NCI-H146 treated with DMSO at 0.1 percent for 48 hours (cell line): ENCODE measurements at regions not wholly inside any gene's neighbourhood (a gene's known extent, or its start where the extent isn't known, plus 50 kb on each side); places are given as distances from the start of the nearest gene placed in this dataset.
A peak's percentile ranks its signal among the peaks of the same experiment; 100 is the strongest.

Source experiments
- DNase-seq: peaks from one replicate; lab custom pipeline; 2025; ENCODE audit not compliant: unreplicated experiment; lab: John Stamatoyannopoulos, UW

DNA sequence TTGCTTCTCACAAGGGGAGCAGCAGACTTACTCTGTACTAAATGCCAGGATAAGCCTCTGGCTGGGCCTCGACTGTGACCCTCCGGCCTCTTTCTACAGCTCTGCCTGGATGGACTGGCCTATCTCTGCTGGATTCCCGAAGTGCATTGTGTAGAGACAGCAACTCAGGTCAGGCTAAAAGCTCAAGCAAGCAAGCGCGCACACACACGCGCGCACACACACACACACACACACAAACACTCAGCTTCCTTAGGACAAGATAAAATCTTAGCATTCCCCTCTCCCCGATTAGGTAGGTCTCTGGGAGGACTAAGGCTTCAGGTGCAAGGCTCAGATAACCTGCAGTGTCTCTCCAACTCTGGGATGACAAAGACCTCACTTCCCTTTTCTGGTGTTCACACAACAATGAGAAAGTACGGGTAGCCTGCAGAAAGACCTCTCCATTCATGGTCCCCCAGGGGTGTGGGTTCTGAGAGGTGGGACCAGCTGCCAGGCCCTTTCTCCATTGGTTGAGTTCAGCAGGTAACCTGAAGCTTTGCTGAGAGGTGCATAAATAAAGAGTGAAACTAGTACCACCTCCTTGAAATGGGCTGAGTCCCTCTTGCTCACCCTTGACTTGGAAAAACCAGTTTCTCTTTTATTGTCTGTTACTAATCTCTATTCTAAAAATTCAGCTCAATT lies 155.1 kb upstream of the CAMK1G start:
- DNase-seq, result no peak

DNA sequence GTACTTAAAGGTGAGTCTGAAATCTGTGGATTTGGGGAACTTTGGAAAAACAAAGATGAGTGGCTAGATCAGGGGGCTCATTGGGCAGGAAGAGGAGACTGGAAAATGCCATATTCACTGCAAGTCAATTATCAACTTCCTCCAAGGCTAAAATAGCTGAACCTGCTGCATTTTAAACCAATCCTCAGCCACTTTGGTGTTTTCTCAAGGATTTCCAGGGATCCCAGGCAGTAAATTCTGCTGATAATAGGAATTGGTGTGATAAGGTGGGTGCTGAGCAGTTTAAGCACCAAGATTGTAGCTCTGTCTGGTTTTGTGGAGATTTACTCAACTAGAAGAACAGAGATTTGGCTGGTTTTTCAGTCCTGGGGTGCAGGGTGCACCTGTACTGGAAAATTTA lies 153.9 kb upstream of the CAMK1G start:
- DNase-seq, result no peak

DNA sequence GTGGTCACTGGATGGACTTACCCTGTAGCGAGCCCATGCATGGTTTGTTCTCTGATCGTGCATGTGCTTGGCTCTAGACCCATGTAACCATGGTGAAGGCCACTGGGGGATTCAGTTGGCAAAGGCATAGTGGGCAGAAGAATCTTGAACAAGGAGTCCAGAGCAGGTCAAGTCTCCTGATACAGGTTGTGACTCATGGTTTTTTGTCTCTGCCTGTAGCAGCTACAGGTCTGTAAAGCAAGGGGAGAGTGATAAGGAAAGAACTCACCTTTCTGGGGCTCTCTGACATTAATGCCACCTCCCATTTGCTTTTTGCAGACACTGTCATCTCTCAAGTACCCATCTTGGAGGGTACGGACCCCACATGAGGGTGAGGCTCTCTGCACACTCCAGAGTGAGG lies 153.4 kb upstream of the CAMK1G start:
- DNase-seq, result no peak

DNA sequence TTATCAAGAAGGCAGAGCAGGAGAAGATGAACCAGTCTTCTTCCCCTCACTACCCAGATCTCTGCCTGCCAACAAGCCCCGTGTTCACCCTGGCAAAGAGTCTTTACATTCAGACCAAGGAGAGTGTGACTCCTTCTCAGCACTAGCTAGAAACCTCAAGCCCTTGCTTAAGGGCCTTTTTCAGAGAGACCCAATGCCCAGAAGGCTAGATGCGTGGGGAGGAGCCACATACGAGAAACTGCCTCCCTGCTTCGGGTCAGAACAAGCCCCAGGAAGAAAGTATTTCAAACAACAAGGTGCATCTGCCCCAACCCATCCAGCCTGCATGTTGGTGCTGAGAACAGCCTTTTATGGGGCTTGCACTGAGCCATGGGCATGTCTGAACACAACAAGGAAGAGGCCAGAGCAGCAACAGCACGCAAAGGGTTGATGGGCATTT lies 152.7 kb upstream of the CAMK1G start:
- no peak for DNase-seq

DNA sequence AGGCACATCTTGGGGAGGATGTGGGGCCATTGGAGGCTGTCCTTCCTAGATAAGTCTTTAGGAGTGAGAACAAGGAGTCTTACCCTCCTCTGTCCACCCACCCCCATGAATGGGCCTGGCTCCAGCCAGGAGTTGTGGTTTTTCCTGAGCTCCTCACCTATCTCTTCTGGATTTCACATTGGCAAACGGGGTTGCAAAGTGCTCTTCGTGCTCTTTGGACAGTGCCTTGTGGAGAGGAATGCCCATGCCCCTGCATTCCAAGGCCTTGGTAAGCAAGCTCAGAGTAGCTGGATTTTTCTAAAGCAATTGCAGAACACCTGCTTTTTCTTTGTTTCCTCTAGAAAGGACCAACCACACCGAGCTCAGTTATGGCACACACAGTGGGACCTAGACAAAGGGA lies 152.1 kb upstream of the CAMK1G start:
- no peak for DNase-seq

DNA sequence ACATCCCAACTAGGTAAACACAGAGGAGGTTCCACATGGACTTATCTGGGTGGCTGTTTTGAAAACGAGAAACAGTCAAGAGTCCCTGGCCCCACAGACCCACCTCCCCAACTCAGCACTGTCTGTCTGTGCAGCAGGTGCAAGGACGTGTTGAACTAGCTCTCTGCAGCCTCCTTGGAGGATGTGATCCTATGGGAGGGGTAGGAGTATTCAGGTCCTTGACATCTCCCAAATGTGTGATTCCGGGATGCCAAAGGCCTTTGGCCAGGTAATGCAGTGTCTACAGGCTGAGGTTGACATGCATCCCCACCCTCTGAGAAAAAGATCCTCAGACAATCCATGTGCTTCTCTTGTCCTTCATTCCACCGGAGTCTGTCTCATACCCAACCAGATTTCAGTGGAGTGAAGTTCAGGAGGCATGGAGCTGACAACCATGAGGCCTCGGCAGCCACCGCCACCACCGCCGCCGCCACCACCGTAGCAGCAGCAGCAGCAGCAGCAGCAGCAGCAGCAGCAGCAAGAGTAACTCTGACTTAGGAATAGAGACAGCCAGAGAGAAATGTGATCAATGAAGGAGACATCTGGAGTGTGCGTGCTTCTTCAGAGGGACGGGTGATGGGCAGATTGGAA lies 151.6 kb upstream of the CAMK1G start:
- no peak for DNase-seq

DNA sequence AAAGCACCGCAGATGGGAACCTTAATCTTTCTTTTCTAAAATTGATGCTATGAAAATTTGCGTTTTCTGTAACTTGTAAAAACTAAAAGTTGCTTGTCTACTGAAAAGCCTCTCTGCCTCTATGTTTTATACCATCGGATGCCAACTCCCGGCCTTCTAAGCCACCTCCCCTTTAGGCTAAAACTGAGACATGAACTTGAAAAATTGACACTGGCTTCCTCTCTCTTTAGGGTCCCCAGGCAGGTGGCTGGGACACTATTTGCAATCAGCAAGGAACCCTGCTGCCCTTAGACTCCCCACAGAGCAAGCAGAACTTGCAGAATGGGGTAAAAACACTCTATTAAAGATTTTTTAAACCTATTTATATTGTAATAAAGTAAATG lies 151.1 kb upstream of the CAMK1G start:
- peak; percentile 53 for DNase-seq

DNA sequence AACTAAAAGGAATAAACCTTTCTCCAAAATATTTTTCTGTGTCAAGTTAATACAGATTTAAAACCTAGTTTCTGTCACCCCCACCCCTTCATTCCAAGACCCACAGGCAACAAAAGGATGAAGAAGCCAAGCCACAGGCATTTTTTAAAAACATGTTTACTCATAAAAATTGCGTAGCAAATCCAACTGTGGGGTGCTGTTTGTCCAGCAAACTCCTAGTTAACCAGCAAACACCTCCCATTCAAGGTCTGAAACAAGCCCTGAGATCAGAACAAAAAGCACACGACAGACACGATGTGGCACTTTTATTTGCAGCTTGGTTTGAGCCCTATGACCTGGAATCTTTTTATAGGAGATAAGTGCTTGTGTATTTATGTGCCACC lies 149.9 kb upstream of the CAMK1G start:
- peak; percentile 56 for DNase-seq

DNA sequence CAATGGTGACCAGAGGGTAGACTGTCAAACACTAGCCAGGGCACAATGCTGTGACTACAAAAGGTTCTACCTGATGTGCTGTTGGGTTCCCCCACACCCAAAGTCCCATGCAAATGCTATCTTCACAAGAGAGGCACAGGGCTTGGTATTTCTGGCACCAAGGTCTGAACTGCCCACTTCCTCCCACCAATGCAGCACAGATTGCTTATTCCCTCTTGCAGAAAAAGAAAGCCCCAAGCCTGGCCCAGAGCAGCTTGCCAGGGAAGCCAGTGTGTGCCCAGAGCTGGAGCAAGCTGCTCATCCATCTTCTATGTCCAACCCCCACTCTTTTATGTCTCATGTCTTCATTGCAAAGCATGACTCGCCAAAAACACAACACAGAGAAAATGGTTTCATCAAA lies 149.4 kb upstream of the CAMK1G start:
- no peak for DNase-seq

DNA sequence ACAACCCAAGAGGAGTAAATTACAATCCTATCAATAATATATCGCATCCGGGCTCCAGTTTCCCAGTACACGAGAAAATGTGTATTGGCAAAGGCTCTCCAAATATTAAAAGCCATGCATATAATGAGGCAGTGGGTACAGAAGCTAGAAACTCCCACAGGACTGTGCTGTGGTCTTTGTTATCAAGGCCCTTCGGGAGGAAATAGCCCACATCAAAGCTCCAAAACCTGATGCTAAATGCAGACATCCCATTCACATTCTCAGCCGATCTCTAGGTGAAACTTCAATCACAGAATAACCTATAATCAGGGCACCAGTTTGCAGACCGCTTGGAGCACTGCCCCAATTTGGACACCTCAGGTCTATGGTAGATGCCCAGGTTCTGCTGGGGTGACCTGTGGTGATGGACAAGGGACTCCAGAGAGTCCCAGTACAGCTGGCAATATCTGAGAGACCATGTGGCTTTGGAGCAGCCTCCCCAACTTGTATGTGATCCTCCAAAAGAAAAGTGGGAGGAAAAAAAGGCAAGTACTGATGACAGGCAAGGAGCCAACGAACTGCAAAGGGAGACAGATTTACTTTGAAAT lies 148.8 kb upstream of the CAMK1G start:
- DNase-seq, result no peak

DNA sequence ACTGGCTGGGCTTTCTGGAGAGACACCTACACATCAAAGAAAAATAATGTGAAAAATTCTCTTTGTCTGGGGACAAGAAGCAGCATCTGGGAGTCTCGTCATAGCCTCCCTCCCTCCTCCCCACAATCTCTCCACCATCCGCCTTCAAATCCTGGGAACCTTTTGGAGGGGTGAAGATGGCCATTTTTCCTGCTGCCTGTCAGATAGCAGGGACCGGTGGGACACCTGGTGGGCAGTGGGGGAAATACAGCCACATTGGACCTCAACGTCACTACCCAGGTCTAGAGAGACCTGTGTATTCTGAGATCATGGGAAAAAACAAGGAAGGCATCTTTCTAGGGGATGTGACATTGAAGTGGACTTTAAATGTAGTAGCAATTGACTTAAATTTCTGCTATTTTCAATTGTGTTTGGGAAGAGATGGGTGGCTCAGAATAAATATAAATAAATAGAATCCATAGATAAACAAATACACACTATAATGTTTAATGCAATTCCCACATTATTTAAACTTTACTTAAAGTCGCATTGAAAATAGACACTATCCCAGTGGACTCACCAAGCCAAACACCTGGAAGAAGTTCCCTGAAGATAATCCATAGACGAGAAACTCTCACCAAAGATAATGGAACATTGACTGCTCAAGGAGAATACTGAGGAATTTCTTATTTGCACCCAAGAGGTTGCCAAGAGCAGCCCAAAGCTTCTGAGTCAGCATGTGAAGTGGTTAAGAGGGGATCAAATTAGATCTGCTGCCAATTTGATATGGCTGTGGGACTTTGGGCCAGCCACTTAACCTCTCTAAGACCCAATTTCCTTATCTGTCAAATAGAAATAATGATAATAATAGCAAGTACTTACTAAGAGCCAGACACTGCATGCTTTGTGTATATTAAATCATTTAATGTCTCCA lies 147.6 kb upstream of the CAMK1G start:
- peak; percentile 58 for DNase-seq

DNA sequence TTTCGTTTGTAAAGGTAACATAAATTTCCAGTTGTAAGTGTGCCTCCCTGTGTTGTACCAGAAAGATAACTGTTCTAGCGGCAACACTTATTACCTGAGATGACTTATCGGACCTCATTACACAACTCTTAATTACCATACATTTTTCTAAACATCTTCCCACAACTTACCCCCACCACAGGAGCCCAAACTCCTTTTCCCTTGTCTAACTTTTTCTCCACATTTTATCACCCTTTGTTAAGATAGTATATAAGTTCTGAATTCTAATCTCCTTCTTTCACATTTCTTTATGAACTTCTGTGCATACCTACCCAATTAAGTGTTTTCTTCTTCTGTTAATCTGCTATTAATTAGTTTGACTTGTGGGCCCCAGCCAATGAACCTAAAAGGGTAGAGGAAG lies 143.7 kb upstream of the CAMK1G start:
- no peak for DNase-seq

DNA sequence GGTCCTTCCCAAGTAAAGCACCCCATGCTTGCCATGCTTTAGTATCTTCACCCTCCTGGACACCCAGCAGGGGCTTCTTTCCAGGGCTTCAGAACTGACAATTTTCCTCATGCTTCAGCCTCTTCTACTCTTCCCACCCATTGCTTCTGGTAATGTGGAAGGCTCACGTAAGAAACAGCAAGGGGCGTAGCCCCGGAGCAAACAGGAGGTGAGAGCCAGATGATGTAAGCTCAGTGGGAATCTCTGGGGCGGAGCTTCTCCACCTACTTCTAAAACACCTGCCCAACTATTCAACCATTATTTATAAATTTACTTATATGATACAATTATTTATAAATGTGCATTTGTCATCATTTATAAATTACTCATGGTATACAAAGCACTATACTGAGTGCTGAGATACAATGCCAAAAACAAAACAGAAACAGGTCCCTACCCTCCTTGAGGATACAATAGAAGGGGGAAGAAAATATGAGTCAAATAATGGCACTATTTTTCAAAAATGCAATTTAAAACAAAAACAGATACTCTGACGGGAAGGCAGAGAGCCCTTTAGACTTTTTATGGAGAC lies 140.1 kb upstream of the CAMK1G start:
- no peak for DNase-seq

DNA sequence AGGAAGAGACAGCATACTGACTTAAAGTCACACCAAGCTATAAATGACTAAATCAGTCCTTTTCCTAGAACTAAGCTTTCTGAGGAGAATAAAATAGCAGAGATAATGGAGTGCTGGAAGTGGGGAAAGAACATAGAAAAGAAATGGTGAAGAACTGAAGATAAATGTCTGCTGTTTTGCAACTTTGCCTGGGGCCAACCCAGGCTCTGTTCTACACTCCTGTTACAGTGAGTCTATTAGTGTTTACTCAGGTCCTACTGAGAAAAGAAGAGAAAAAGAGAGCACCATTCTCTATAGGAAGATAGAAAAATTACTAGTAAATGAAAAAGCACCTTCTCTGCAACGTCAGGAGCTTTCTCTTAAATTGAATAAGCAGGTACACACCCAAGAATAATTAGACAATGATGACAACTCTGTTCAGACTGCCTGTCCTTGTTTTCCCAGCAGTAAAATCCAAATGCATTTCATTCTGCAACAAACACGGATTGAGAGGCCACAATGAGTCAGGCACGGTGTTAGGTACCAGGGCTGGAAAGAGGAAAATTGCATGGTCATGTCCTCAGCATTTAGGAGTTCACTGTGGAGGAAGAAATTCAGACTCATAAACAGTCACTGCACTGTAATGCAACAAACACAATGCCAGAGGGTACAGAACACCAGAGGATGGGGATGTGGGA lies 139.4 kb upstream of the CAMK1G start:
- no peak for DNase-seq

DNA sequence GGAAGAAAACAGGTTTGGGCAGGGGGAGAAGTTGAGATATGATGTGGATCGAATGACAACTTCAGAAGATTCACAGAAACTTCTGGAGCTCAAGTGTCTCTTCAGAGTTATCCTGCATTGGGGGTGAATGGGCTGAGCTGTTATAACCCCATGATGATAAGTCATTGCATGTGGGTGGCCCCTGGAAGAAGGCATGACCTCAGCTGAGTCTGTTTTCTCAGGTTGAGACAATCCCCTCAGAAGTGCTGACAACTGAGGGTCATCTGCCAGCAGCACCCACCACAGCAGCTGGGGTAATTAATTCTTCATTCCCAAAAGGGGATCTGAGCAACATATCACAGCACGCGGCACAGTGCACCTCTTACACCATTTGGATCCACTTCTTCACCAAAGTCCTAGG lies 138.6 kb upstream of the CAMK1G start:
- no peak for DNase-seq

DNA sequence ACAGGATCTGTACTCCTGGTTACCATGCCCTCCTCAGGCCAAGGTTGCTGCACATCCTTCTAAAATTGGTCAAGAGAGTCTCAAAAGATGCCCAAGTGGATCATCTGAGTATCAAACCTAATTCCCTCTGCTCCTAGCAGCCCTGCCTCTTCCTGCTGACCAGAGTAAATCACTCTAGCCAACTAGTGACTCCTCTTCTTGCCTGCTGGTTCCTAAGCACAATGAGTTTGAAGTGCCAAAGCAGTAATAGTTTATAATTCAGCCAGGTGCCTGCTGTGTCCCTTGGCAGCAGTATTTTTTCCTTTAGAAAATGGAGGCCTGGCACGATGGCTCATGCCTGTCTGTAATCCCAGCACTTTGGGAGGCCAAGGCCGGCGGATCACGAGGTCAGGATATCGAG lies 137.9 kb upstream of the CAMK1G start:
- DNase-seq, result no peak

DNA sequence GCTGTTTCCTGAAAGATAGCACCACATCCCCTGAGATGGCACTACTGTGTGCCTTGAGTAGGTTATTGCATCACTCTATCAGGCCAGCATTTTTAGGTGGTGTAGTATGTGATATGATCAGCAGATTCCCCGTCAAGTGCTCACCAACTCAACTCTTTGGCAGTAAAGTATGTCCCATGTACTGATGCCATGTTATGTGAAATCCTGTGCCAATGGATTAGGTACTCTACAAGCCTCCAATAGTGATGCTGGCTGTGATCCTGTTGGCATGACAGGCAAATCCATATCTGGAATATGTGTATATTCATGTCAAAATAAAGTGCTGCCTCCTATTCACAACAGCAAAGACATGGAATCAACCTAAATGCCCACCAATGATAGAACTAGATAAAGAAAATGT lies 137.2 kb upstream of the CAMK1G start:
- DNase-seq, result no peak

DNA sequence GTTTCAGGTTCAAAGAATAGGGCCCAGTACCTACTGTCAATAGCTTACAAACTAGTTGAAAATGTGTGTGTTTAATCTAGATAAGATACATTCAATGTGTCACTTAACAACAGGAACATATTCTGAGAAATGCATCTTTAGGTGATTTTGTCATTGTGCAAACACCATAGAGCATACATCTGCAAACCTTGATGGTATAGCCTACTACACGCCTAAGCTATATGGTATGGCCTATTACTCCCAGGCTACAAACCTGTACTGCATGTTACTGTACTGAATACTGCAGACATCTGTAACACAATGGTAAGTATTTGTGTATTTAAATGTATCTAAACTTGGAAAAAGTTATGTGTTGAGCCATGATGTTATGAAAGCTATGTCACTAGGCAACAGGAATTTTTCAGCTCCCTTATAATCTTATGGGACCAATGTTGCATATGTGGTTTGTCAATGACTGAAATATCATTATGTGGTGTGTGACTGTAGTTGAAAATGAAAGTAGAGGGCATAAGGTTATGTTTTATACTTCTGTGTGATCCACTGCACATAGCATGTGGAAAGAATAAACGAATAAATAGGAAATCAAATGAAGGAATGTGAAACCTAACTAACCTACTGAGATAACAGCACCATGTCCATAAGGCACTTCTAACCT lies 129.0 kb upstream of the CAMK1G start:
- DNase-seq, result no peak

DNA sequence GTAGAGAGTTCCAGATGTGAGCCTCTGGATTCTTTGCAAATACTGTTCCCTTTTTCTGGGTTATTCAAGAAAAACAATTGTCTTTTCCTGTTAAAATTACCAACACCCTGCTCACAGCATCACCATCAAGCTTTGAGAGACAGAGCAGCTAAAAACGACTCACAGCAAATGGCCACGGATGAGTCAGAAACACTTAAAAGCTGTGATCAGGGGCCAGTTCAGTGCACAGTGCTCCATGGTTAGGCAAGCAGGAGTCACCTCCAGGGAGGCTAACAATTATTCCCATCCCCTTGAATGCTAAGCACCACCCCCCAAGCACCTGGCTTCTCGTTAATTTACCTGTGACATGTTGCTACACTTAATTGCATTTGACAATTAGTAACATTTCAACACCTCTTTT lies 128.4 kb upstream of the CAMK1G start:
- peak; percentile 57 for DNase-seq

DNA sequence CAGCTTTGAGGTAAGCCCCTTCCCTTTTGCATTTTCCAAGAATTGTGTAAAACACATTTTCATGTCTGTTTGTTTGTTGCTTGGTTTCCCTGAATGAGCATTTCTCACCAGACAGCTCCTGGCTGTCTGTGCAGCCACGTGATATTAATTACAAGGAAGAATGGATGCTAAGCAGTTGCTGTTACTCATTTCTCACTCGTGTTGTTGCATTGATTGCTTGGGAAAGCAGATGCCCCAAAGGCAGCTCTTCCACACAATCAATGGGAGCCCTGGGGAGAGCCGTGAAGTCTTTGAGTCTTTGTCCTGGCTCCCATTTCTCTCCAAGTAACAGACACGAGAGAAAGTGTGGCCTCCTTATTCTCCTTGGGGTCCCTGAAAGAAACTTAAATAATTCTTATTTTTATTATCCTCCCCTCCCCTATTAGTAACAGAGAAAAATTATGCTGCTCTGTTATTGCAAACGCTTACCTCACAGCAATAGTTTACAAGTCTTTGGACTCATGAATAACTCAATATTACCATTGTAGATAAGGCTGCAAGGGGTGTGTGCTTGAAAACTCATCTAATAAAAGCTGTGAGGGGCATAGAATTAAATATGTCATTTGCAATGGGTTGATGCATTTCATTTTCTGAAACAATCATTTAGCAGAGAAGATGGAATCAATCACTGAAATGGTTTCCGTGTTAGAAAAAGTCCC lies 127.7 kb upstream of the CAMK1G start:
- peak; percentile 57 for DNase-seq
